GM12874 (cell line): ENCODE measurements at regions not wholly inside any gene's neighbourhood (a gene's known extent, or its start where the extent isn't known, plus 50 kb on each side); places are given as distances from the start of the nearest gene placed in this dataset.

ENCODE experiments used
- CTCF ChIP-seq: IDR thresholded peaks from 2 replicates; pipeline ENCODE4 v1.5.1; 2011; ENCODE audit warnings: low read depth, mild to moderate bottlenecking, control low read depth, low read length, moderate library complexity; ENCODE audit not compliant: insufficient read depth

GRCh38 chr5:98483301-98483685 lies 290.2 kb upstream of the RGMB start:
- TF ChIP-seq CTCF, result no peak

GRCh38 chr5:98489021-98489420 lies 284.4 kb upstream of the RGMB start:
- TF ChIP-seq CTCF, result no peak

GRCh38 chr5:98490348-98490747 lies 283.1 kb upstream of the RGMB start:
- no peak for TF ChIP-seq CTCF

- no peak for TF ChIP-seq CTCF
Measured at GRCh38 chr5:98492258-98492657, 281.2 kb upstream of the RGMB start.

GRCh38 chr5:98497418-98497817 lies 276.0 kb upstream of the RGMB start:
- TF ChIP-seq CTCF, result no peak

- TF ChIP-seq CTCF, result no peak
Measured at GRCh38 chr5:98498028-98498427, 275.4 kb upstream of the RGMB start.

GRCh38 chr5:98499892-98500291 lies 273.6 kb upstream of the RGMB start:
- no peak for TF ChIP-seq CTCF

- TF ChIP-seq CTCF, result no peak
Measured at GRCh38 chr5:98500811-98501210, 272.7 kb upstream of the RGMB start.
